Activated naive CD4-positive, alpha-beta T cell treated with anti-CD3 and anti-CD28 coated beads, Interleukin-2, amount 50 U/mL, for 72 hours (primary cell): ENCODE measurements at regions not wholly inside any gene's neighbourhood (a gene's known extent, or its start where the extent isn't known, plus 50 kb on each side); places are given as distances from the start of the nearest gene placed in this dataset.

Source experiments
- ATAC-seq, 2 donors: fragments of 150-1000 bp; cut with Tn5 transposase; 2 replicates each; pipeline ENCODE4 v1.10.0; 2021; ENCODE audit warnings: mild to moderate bottlenecking in 2 of 2, moderate library complexity in 2 of 2
- DNase-seq, 2 donors: peaks; one replicate each; pipeline ENCODE4 v3.0.0; 2021 to 2022; ENCODE audit warnings: low spot score in 2 of 2
- H3K27ac Mint-ChIP-seq, 2 donors: one replicate each; pipeline ENCODE4 v1.8.0; 2022; ENCODE audit warnings: mild to moderate bottlenecking in 2 of 2, mixed read lengths in 2 of 2
- H3K36me3 Mint-ChIP-seq, 2 donors: one replicate each; pipeline ENCODE4 v1.8.0; 2022; ENCODE audit warnings: mixed read lengths in 2 of 2
- H3K9me3 Mint-ChIP-seq, 2 donors: one replicate each; pipeline ENCODE4 v1.8.0; 2022; ENCODE audit warnings: mixed read lengths in 2 of 2

- Mint-ChIP-seq H3K9me3 (peaks cover 4 to 5% of the 10 kb centered on the region in 2 donors), H3K27ac (no peak overlapping the region), H3K36me3 (peaks cover 0 to 8% of the 10 kb centered on the region in 2 donors)
- DNase-seq (no peak), ATAC-seq (no peak)
Measured at GRCh38 chr5:74096325-74096724, 470.3 kb downstream of the ARHGEF28 start.

DNA sequence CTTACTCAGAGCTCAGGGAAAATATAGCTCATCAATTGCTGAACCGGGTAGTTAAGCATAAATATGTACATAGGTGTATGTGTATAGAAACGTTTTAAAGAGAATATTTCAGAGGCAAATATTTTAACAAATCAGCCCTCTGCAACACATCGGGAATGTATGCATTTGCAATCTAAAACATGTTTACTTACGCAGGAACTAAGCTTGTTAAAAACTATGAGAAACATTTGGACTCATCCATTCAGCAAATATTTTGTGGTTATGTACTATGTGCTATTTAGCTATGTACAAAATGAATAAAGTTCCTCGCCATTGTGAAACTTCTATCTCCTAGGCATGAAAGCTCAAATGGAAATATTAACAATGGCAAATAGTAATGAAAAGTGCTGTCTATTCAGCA is 469.9 kb downstream of the ARHGEF28 start:
- DNase-seq: no peak
- no peak for ATAC-seq
- H3K27ac Mint-ChIP-seq: no peak overlapping the region
- peaks cover 4 to 5% of the 10 kb centered on the region in 2 donors for H3K9me3 Mint-ChIP-seq
- peaks cover 0 to 8% of the 10 kb centered on the region in 2 donors for H3K36me3 Mint-ChIP-seq

DNA sequence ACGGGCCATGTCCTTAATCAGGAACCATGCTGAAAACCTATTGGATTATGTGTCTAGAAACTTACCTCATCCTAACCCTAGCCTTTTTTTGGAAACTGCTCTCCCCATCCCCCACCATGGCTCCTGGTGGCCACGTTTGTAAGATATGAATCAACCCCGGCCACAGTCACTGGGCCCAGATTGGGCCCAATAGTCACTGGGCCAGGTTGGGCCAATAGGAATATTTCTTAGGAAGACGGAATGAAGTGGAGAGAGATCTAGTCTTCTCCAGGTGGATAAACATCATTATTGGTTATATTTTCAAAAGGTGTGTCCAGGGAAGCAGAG is 468.7 kb downstream of the ARHGEF28 start:
- DNase-seq (no peak), ATAC-seq (no peak)
- H3K9me3 Mint-ChIP-seq: peaks cover 4 to 5% of the 10 kb centered on the region in 2 donors
- no peak overlapping the region for H3K27ac Mint-ChIP-seq
- peaks cover 0 to 8% of the 10 kb centered on the region in 2 donors for H3K36me3 Mint-ChIP-seq

DNA sequence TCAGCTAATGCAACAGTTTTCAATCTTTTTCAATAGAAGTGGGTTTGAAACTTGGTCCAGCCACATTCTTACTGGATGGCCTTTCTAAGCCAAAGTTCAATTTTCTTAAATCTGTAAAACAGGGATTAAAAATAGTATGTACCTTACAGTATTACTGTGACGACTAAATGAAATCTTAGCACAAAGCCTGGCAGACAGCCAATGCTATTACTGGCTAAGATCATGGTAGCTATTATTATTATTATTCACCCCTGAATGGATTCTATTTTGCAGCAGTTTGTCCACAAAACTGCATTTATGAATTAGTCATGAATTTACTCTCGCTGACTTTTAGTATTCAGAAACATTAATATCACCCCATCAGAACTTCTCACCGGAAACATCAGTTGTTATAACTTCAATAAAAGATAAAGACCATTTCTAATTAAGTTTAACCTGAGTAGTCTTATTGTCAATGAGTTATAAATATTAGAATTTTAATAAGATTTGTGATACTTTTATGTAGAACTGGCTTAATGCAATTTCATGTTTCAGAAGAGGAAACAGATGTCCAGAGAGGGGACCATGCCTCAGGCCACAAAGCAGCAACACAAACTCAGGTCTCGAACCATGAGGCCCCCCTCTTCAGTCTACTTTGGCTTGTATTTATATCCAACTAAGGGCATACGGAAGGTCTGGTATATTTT is 468.2 kb downstream of the ARHGEF28 start:
- Mint-ChIP-seq H3K36me3 (peaks cover 0 to 4% of the 10 kb centered on the region in 2 donors), H3K9me3 (peaks cover 4 to 5% of the 10 kb centered on the region in 2 donors), H3K27ac (no peak overlapping the region)
- DNase-seq (no peak), ATAC-seq (no peak)

DNA sequence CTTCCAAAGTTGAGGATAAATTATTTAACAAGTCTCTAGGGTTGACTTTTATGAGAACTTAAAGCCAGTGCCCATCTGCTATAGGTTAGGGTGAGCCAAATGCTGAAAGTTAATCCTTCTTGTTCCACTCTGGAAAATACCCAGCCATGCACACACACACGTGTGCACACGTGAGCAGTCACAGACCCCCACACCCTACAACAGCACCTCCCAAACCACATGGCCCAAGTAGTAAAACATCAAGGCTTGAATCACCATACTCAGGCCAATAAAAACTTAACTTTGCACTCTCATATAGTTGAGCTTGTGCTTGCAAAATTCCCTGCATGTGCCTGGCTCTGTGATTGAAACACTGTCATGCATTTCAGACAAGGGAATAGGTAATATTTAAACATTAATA is 467.6 kb downstream of the ARHGEF28 start:
- DNase-seq (no peak), ATAC-seq (no peak)
- Mint-ChIP-seq H3K36me3 (peaks cover 0 to 3% of the 10 kb centered on the region in 2 donors), H3K27ac (no peak overlapping the region), H3K9me3 (peaks cover 3% of the 10 kb centered on the region in 2 donors)

DNA sequence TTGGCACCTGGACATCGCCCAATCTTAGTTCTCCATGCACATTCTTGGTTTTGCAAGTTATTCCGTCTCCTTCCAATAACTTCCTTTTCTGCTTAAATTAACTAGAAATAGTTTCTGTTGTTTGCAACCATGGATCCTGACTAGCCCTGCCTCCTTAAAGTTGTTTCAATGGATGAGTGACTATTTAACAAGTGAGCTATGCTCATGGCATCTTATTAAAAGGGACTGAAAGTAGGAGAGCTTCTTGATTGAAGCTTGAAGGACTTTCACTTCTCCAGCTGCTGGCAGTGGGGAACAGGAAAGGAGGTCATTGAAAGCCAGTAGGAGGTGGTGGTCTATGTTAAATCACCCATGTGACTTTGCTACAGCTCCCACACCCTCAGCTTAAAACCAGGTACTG is 466.8 kb downstream of the ARHGEF28 start:
- no peak for ATAC-seq
- Mint-ChIP-seq H3K36me3 (no peaks in the 10 kb centered on the region), H3K27ac (no peak overlapping the region), H3K9me3 (no peaks in the 10 kb centered on the region)
- no peak for DNase-seq

GRCh38 chr5:74085782-74086181 is 459.8 kb downstream of the ARHGEF28 start:
- no peak for ATAC-seq

GRCh38 chr5:74085186-74085585 is 459.2 kb downstream of the ARHGEF28 start:
- Mint-ChIP-seq H3K9me3 (no peaks in the 10 kb centered on the region), H3K36me3 (no peaks in the 10 kb centered on the region), H3K27ac (no peak overlapping the region)
- DNase-seq: no peak
- no peak for ATAC-seq

More at GRCh38 chr5:74085782-74086181, 459.8 kb downstream of the ARHGEF28 start:
- H3K27ac Mint-ChIP-seq: no peak overlapping the region
- DNase-seq: no peak
- no peaks in the 10 kb centered on the region for H3K36me3 Mint-ChIP-seq
- H3K9me3 Mint-ChIP-seq: no peaks in the 10 kb centered on the region

DNA sequence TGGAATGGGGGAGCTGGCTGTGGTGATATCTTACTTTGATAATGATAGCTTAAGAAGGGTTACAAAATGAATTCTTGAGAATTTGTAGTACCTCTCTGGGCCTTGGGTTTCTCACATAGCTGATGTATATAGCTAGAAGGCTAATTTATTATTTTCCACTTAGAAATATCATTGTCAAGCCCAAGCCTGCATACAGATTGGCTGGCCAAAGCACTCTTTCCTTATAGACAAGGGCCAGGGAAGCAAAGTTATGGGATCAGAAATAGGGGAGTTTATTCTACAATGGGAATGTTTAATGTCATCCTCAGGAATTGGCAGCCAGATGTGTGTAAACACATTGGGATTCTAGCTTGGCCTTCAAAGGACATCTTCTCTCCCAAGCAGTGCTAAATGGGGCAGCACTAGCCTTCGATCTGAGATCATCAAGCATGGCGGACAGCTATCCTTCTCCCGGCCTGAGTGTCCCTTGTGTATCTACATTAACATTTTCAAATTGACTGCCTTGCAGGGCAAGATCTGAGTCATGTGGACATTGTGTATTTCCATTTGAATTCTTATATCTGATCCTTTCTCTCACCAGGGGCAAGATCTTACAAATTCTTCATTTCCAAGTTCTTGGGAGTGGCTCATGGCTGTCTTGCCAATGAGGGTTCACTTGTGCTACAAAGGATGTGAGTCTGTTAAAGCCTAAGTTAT is 457.2 kb downstream of the ARHGEF28 start:
- Mint-ChIP-seq H3K27ac (no peak overlapping the region), H3K36me3 (no peaks in the 10 kb centered on the region), H3K9me3 (no peaks in the 10 kb centered on the region)
- ATAC-seq (no peak), DNase-seq (no peak)

GRCh38 chr5:74082512-74083055 is 456.6 kb downstream of the ARHGEF28 start:
- no peak overlapping the region for H3K27ac Mint-ChIP-seq

DNA sequence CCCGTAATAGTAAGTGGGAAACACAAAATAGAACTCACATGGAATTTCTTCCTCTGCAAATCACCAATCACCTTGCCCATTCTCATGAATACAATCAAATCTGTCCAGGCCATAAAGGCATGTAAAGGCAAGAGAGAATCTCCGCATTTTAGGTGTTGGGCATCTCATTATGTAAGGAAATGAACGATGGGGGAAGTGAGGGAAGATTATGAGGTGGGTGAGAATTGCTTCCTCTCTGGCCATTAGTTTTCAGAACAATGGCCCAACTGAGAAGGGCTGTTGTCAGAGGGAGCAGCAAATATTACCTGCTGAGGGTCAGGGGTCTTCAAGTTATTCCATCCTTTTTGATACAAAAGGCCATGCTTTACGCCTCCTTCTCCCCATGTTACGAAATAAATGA is 455.1 kb downstream of the ARHGEF28 start:
- Mint-ChIP-seq H3K27ac (no peak overlapping the region), H3K36me3 (no peaks in the 10 kb centered on the region), H3K9me3 (no peaks in the 10 kb centered on the region)
- ATAC-seq (no peak), DNase-seq (no peak)

More at GRCh38 chr5:74082512-74083055, 456.6 kb downstream of the ARHGEF28 start:
- Mint-ChIP-seq H3K9me3 (no peaks in the 10 kb centered on the region), H3K36me3 (no peaks in the 10 kb centered on the region)
- no peak for ATAC-seq
- DNase-seq: no peak

DNA sequence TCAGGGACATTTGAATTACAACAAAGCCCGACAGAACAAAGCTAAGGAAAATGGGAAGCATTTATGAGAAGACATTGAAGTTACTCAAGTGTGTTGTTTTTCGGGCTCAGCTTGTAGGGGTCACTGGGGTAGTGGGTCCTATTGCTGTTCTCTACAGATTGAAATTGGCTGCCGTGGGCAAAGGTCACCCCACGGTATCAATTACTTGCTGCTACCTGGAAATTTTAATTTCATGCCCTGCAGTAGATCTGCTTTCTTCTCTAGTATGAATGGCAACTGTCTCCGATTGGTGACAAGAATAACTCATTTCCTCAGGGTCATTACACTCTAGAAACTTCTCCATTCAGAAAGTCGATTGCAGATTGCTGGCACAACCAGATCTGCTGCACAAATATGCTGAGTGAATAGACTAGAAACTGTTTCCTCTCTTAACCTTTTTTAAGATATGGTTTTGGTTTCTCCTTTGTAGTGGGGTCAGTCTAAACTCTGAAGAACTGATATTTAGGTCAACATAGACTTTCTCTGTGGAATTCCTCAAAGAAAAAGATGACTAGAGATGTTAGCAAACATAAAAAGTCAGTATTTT is 454.1 kb downstream of the ARHGEF28 start:
- DNase-seq (no peak), ATAC-seq (no peak)
- Mint-ChIP-seq H3K27ac (no peak overlapping the region), H3K36me3 (no peaks in the 10 kb centered on the region), H3K9me3 (no peaks in the 10 kb centered on the region)

DNA sequence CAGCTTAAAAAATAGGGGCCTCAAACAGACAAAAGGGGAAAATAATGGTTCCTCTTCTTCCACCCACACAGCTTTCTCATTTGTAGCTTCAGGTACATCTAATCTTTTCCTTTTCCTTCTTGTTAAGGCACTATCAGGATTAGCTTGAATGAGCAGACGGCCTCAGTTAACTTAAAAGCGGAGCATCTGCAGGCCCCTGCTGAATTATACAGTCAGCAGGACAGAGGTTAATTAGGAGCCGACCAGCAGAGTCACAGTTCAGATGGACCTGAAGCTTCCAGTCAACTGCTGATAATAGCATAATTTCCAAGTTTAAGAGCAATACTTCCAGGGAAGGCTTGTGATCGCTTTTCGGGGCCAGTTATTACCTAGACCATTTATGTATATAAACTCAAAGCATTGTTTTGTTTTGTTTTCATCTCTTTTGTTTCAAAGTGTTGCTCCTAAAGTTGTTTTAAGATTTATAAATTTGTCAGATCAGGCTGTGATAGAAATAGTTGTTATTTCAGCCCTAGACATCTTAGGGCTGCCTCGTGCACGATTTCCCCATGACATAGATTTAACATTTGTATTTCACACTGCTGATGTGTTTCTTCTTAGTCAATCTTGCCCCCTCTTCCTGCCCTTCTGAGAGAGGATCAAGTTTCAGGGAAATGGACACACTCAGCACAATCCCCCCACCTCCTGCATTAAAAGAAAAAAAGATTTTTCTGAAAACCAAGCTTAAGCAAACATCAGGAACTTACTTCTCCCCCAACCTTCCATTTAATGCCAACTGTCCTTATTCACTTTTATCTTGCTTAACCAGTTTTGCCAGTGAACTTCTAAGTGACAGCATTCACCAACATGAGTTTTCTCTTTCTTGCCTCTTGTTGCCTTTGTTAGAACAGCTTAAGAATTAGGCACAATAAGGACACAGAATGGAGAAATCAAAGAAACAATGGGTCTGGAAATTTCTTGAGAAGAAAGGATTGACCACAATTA is 449.8 kb downstream of the ARHGEF28 start:
- no peaks in the 10 kb centered on the region for H3K36me3 Mint-ChIP-seq
- no peak overlapping the region for H3K27ac Mint-ChIP-seq
- no peaks in the 10 kb centered on the region for H3K9me3 Mint-ChIP-seq
- no peak for DNase-seq
- ATAC-seq: no peak

DNA sequence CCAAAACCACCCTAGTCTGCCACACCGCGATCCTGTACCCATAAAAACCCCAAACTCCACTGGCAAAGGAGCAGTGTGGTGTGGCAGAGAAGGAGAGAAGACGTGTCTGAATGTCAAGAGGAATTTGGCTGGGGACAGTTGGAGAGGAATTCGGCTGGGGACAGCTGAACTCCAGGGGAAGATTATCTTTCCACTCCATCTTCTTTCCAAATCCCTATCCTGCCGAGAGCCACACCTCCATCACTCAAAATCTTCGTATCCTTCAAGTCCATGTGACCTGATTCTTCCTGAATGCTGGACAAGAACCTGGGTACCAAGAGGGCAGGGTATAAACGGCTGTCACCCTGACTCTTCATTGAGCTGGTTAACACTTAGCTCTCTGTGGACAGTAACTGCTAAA is 448.1 kb downstream of the ARHGEF28 start:
- no peak for DNase-seq
- Mint-ChIP-seq H3K27ac (no peak overlapping the region), H3K36me3 (no peaks in the 10 kb centered on the region), H3K9me3 (no peaks in the 10 kb centered on the region)
- no peak for ATAC-seq

- no peak for DNase-seq
- H3K27ac Mint-ChIP-seq: no peak overlapping the region
- H3K36me3 Mint-ChIP-seq: no peaks in the 10 kb centered on the region
- ATAC-seq: no peak
- H3K9me3 Mint-ChIP-seq: no peaks in the 10 kb centered on the region
Measured at GRCh38 chr5:74073257-74073656, 447.3 kb downstream of the ARHGEF28 start.

- Mint-ChIP-seq H3K36me3 (no peaks in the 10 kb centered on the region), H3K27ac (no peak overlapping the region), H3K9me3 (no peaks in the 10 kb centered on the region)
- ATAC-seq (no peak), DNase-seq (no peak)
Measured at GRCh38 chr5:74072646-74073045, 446.6 kb downstream of the ARHGEF28 start.
